ENCODE measurements at regions not wholly inside any gene's neighbourhood (a gene's known extent, or its start where the extent isn't known, plus 50 kb on each side); places are given as distances from the start of the nearest gene placed in this dataset.

GRCh38 chr4:130147641-130148040 lies 1051.7 kb downstream of the C4orf33 start:
- Histone ChIP-seq H3F3A (ENCODE audit: insufficient read depth, low read length, poor library complexity, severe bottlenecking) (no peaks in the 10 kb centered on the region), H3K79me2 (replicated peaks; ENCODE audit: insufficient read depth, low read length) (no peaks in the 10 kb centered on the region), H3K9ac (ENCODE audit: low read length) (no peak overlapping the region), H3K9me2 (ENCODE audit: insufficient read depth, low read length) (no peaks in the 10 kb centered on the region), H3K36me3 (ENCODE audit: insufficient read depth, low read length) (no peaks in the 10 kb centered on the region), H3K9me3 (ENCODE audit: low read length) (no peaks in the 10 kb centered on the region), H3K27ac (ENCODE audit: low read length) (no peak overlapping the region), H3K4me3 (ENCODE audit: low read length) (no peak overlapping the region), H2AFZ (ENCODE audit: low read depth, low read length) (no peak overlapping the region), H4K20me1 (ENCODE audit: insufficient read depth) (no peaks in the 10 kb centered on the region), H3K27me3 (ENCODE audit: insufficient read depth, low read depth, low read length) (no peaks in the 10 kb centered on the region), H3K4me2 (ENCODE audit: low read length) (no peak overlapping the region)
- TF ChIP-seq TAF1 (IDR thresholded peaks at IDR 0.05; ENCODE audit: low read depth) (no peak), EZH2 (IDR thresholded peaks at IDR 0.05; ENCODE audit: borderline replicate concordance, insufficient read depth, low read length, poor library complexity, severe bottlenecking) (no peak), SMC3 (conservative IDR thresholded peaks at IDR 0.05; ENCODE audit: poor library complexity) (no peak), EP300 (conservative IDR thresholded peaks at IDR 0.05; ENCODE audit: poor library complexity, severe bottlenecking) (no peak), CTCF (IDR thresholded peaks at IDR 0.05; ENCODE audit: poor library complexity, severe bottlenecking) (no peak), MXI1 (conservative IDR thresholded peaks at IDR 0.05; ENCODE audit: poor library complexity, severe bottlenecking) (no peak), REST (IDR thresholded peaks at IDR 0.05; ENCODE audit: borderline replicate concordance) (no peak), POLR2AphosphoS5 (IDR thresholded peaks at IDR 0.05) (no peak), RAD21 (conservative IDR thresholded peaks at IDR 0.05) (no peak)

- Histone ChIP-seq H3K9me3 (ENCODE audit: low read length) (no peaks in the 10 kb centered on the region), H3K27ac (ENCODE audit: low read length) (no peak overlapping the region), H2AFZ (ENCODE audit: low read depth, low read length) (no peak overlapping the region), H3F3A (ENCODE audit: insufficient read depth, low read length, poor library complexity, severe bottlenecking) (no peaks in the 10 kb centered on the region), H3K4me3 (ENCODE audit: low read length) (no peak overlapping the region), H3K27me3 (ENCODE audit: insufficient read depth, low read depth, low read length) (no peaks in the 10 kb centered on the region), H4K20me1 (ENCODE audit: insufficient read depth) (no peaks in the 10 kb centered on the region), H3K36me3 (ENCODE audit: insufficient read depth, low read length) (no peaks in the 10 kb centered on the region), H3K4me2 (ENCODE audit: low read length) (no peak overlapping the region), H3K79me2 (replicated peaks; ENCODE audit: insufficient read depth, low read length) (no peaks in the 10 kb centered on the region), H3K9ac (ENCODE audit: low read length) (no peak overlapping the region), H3K9me2 (ENCODE audit: insufficient read depth, low read length) (no peaks in the 10 kb centered on the region)
- TF ChIP-seq REST (IDR thresholded peaks at IDR 0.05; ENCODE audit: borderline replicate concordance): no peak
- no peak for TF ChIP-seq EZH2 (IDR thresholded peaks at IDR 0.05; ENCODE audit: borderline replicate concordance, insufficient read depth, low read length, poor library complexity, severe bottlenecking)
- TF ChIP-seq EP300 (conservative IDR thresholded peaks at IDR 0.05; ENCODE audit: poor library complexity, severe bottlenecking): no peak
- TF ChIP-seq SMC3 (conservative IDR thresholded peaks at IDR 0.05; ENCODE audit: poor library complexity): no peak
- no peak for TF ChIP-seq CTCF (IDR thresholded peaks at IDR 0.05; ENCODE audit: poor library complexity, severe bottlenecking)
- no peak for TF ChIP-seq TAF1 (IDR thresholded peaks at IDR 0.05; ENCODE audit: low read depth)
- no peak for TF ChIP-seq MXI1 (conservative IDR thresholded peaks at IDR 0.05; ENCODE audit: poor library complexity, severe bottlenecking)
- TF ChIP-seq RAD21 (conservative IDR thresholded peaks at IDR 0.05): no peak
- TF ChIP-seq POLR2AphosphoS5 (IDR thresholded peaks at IDR 0.05): no peak
Observed at GRCh38 chr4:130154901-130155300, 1058.9 kb downstream of the C4orf33 start.

Measured in neural cell (in vitro differentiated cells).